ENCODE measurements at regions not wholly inside any gene's neighbourhood (a gene's known extent, or its start where the extent isn't known, plus 50 kb on each side); places are given as distances from the start of the nearest gene placed in this dataset.

- DNase-seq (ENCODE audit: low read depth) = no peak
These were observed 105.8 kb upstream of the TBX3 start for GRCh38 chr12:114789821-114790220.

DNA sequence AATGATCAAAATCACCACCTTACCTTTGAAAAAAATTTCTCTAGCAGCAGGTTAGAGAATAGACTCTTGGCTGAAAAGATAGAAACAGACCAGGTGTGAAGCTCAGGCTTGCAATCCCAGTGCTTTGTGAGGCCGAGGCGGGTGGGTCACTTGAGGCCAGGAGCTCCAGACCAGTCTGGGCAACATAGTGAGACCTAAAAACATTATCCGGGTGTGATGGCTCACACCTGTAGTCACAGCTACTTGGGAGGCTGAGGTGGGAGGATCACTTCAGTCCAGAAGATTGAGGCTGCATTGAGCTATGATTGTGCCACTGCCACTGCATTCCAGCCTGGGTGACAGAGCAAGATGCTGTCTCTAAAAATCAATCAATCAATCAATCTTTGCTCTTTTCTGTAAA lies 105.3 kb upstream of the TBX3 start:
- DNase-seq (ENCODE audit: low read depth) = no peak

GRCh38 chr12:114784526-114784925 lies 100.6 kb upstream of the TBX3 start:
- no peak for DNase-seq (ENCODE audit: low read depth)

GRCh38 chr12:114783089-114783618 lies 99.2 kb upstream of the TBX3 start:
- DNase-seq (ENCODE audit: low read depth) = no peak

DNA sequence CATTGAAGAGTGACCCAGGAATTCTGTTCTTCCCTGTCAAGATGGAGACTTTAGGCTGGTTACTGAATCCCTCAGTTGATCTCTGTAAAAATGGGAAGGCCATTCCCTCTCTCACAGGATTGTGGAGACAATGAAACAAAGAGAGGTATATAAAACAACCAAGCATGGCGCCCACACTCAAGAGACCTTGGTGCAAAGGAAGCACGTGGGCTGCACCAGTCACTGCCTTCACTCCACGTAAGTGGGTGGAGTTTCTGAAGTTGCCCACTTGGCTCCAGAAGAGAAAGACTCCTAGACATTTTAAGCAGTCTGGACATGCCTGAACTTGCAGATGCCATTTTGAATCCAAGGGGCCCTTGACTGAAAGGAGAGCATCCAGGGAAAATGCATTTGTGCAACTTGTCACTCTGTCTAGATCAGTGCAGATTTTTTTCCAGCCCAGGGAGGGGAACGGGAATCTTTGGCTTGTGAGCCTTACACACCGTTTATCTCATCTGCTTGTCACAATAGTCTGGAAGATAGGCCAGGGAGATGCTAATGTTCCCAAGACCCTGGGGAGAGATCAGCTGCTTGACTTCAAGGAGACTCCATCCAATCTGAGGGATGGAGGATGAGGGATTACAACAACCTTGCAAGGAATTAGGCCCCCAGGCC lies 96.9 kb upstream of the TBX3 start:
- DNase-seq (ENCODE audit: low read depth) = no peak

GRCh38 chr12:114779647-114780046 lies 95.7 kb upstream of the TBX3 start:
- no peak for DNase-seq (ENCODE audit: low read depth)

- no peak for DNase-seq (ENCODE audit: low read depth)
These were observed 95.2 kb upstream of the TBX3 start for GRCh38 chr12:114779186-114779585.

- peak; percentile 79 for DNase-seq (ENCODE audit: low read depth)
These were observed 92.9 kb upstream of the TBX3 start for GRCh38 chr12:114776731-114777442.

DNA sequence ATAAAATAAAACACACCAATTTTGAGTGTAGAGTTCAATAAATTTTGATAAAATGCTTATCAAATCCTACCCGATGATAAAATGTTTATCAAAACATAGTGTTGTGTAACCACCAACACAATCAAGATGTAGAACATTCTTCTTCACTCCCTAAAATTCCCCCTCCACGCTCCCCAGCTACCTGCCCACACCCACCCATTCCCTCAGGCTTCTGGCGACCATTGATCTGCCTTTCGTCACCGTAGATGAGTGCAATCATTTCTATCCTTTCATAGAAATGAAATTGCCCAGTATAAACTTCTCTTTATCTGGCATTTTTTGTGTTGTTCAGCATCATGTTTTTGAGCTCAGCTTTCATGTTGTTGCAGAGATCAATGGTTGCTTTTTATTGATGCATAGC lies 90.7 kb upstream of the TBX3 start:
- no peak for DNase-seq (ENCODE audit: low read depth)

DNA sequence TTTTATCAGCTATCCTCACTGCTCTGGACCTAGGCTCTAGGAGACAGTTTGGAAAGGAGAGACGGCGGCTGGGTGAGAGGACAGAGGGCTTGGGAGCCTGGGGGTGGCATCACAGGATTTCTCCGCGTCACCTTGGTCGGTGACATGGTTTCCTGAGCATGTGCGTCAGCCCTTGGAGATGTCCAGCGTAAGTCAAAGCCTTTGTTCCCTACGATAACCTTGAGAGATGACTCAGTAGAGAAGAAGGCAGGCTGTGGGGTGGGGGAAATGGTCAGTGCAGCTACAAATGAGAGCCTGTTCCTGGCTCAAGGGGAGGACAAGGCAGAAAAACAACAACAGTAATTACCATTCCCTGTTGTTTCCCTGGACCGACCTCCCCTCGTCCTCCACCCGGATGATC lies 90.2 kb upstream of the TBX3 start:
- DNase-seq (ENCODE audit: low read depth) = peak; percentile 76

GRCh38 chr12:114770323-114770722 lies 86.3 kb upstream of the TBX3 start:
- no peak for DNase-seq (ENCODE audit: low read depth)

GRCh38 chr12:114769634-114770033 lies 85.7 kb upstream of the TBX3 start:
- DNase-seq (ENCODE audit: low read depth) = no peak

- DNase-seq (ENCODE audit: low read depth) = peak; percentile 25
These were observed 84.1 kb upstream of the TBX3 start for GRCh38 chr12:114767906-114768722.

DNA sequence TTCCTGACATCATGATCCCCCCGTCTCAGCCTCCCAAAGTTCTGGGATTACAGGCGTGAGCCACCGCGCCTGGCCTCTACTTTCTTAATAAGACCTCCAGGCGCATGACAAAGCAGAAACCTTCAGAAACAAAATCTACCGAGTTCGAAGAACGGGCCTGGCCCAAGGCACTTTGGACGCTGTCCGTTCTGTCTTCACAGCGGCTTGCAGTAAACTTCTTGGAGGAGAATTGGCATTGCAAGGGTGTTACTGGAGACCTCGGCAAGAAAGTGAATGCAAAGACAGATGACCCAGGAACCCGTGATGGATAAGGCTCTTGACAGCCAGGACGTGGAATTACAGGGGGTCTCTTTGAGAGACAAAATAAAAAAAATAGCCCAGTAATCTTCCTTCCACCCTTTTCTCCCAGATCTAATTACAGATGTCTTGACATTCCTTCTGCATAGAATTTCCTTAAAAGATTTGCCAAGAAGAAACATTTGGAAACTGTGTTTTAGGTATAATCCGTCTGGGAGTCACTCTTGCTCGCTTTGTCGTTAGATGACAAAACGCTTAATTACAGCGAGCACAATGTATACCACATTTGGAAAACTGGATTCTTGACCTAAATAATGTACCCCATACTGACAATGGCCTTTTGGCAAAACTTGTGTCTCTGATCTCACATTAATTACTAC lies 83.2 kb upstream of the TBX3 start:
- no peak for DNase-seq (ENCODE audit: low read depth)

- no peak for DNase-seq (ENCODE audit: low read depth)
These were observed 82.2 kb upstream of the TBX3 start for GRCh38 chr12:114765960-114766691.

GRCh38 chr12:114764510-114764909 lies 80.5 kb upstream of the TBX3 start:
- no peak for DNase-seq (ENCODE audit: low read depth)

- DNase-seq (ENCODE audit: low read depth) = no peak
These were observed 78.6 kb upstream of the TBX3 start for GRCh38 chr12:114762490-114763110.

DNA sequence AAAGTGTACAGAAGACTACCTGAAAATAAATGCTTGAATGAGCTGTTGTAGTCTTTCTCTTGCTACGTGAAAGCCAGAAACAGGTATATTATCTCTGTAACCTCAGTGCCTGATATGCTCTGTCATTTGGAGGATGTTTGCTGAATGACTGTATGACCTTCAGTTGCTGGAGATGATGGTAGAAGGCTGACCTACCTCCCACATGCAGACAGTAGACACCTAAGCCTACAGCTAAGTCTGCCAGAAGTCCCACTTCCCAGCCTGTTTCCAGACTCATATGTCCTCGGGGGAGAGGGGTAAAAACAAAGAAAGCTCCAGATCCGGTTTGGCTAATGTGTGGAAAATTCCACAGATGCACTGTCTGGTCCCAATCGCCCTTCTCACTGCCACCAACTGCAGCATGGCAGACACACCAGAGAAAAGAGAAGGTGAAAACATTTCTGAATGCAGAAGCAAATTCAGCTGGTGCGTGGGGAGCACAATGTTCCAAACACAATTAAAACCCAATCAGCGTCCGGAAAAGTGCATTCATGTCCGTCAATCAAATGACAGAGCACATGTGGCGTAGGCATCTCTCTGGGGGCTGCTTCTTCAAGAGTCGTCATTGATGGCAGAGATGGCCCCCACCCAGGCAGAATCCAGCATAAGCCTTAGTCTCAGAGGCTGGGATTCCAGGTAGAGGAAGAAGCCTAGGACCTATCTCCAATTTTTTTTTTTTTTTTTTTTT lies 76.3 kb upstream of the TBX3 start:
- DNase-seq (ENCODE audit: low read depth) = no peak

GRCh38 chr12:114759635-114760034 lies 75.7 kb upstream of the TBX3 start:
- no peak for DNase-seq (ENCODE audit: low read depth)

Measured in HT1080 (cell line).